SK-N-SH (cell line): ENCODE measurements at regions not wholly inside any gene's neighbourhood (a gene's known extent, or its start where the extent isn't known, plus 50 kb on each side); places are given as distances from the start of the nearest gene placed in this dataset.

Experiments
- CTCF ChIA-PET: fragments of 300-600, 350-600 bp; formaldehyde crosslinking; extraction: SDS; loops from one replicate; lab custom pipeline; 2021; lab: Yijun Ruan, JAX
- POLR2A ChIA-PET: fragments of 350-600 bp; sonication (Branson Sonifier 250); formaldehyde crosslinking; extraction: SDS; loops from one replicate; lab custom pipeline; 2020; ENCODE audit warnings: antibody characterized with exemption, inconsistent platforms; lab: Yijun Ruan, JAX
- DNase-seq: peaks from one replicate; pipeline ENCODE4 v3.0.0; 2012
- H2AFZ ChIP-seq: fragments of 200-600 bp; sonication (generic); 2 replicates; pipeline ENCODE4 v1.8.1; 2016; ENCODE audit warnings: antibody characterized with exemption, mild to moderate bottlenecking, low read depth
- H3F3A ChIP-seq: fragments of 200-600 bp; sonication (generic); replicated peaks from 2 replicates; pipeline ENCODE3; 2016; ENCODE audit warnings: antibody characterized with exemption, mild to moderate bottlenecking; ENCODE audit not compliant: insufficient read depth
- H3K27ac ChIP-seq, 2 experiments: fragments of 200-500 bp in 1 of 2; fragments of 200-600 bp in 1 of 2; sonication (Bioruptor generic) in 1 of 2; sonication (generic), shearing (Covaris generic) in 1 of 2; 2 replicates each; pipeline versions ENCODE4 v1.5.1 to v1.6.1; 2014 to 2016; ENCODE audit warnings: low read depth in 2 of 2, inconsistent platforms in 1 of 2, low read length in 1 of 2, mild to moderate bottlenecking in 1 of 2, mixed read lengths in 1 of 2
- H3K27me3 ChIP-seq: fragments of 200-600 bp; sonication (generic), shearing (Covaris generic); 2 replicates; pipeline ENCODE4 v1.6.1; 2016; ENCODE audit warnings: mixed run types; ENCODE audit not compliant: insufficient read depth
- H3K36me3 ChIP-seq, 2 experiments: fragments of 200-500 bp in 1 of 2; fragments of 200-600 bp in 1 of 2; sonication (Bioruptor generic) in 1 of 2; sonication (generic) in 1 of 2; replicated peaks in 1 of 2; 2 replicates each; pipeline versions ENCODE3 to v1.5.1; 2014 to 2016; ENCODE audit warnings: low read length in 1 of 2, mild to moderate bottlenecking in 1 of 2; ENCODE audit not compliant: insufficient read depth in 2 of 2, control insufficient read depth in 1 of 2
- H3K4me1 ChIP-seq, 2 experiments: fragments of 200-500 bp in 1 of 2; fragments of 200-600 bp in 1 of 2; sonication (Bioruptor generic) in 1 of 2; sonication (generic), shearing (Covaris generic) in 1 of 2; 2 replicates each; pipeline versions ENCODE4 v1.5.1 to v1.6.1; 2014 to 2016; ENCODE audit warnings: low read depth in 1 of 2, low read length in 1 of 2, mixed run types in 1 of 2; ENCODE audit not compliant: insufficient read depth in 2 of 2, control insufficient read depth in 1 of 2
- H3K4me2 ChIP-seq: fragments of 200-600 bp; sonication (generic), shearing (Covaris generic); 2 replicates; pipeline ENCODE4 v1.6.1; 2017; ENCODE audit warnings: mixed run types
- H3K4me3 ChIP-seq, 2 experiments: fragments of 200-500 bp in 1 of 2; fragments of 200-600 bp in 1 of 2; sonication (Bioruptor generic) in 1 of 2; sonication (generic), shearing (Covaris generic) in 1 of 2; 2 replicates each; pipeline versions ENCODE4 v1.5.1 to v1.8.1; 2014 to 2016; ENCODE audit warnings: low read depth in 2 of 2, inconsistent platforms in 1 of 2, low read length in 1 of 2, mild to moderate bottlenecking in 1 of 2, mixed read lengths in 1 of 2, moderate library complexity in 1 of 2
- H3K79me2 ChIP-seq: fragments of 200-600 bp; sonication (generic); 2 replicates; pipeline ENCODE4 v1.8.1; 2017; ENCODE audit warnings: mild to moderate bottlenecking; ENCODE audit not compliant: insufficient read depth
- H3K9ac ChIP-seq: fragments of 200-600 bp; sonication (generic); 2 replicates; pipeline ENCODE4 v1.6.1; 2017; ENCODE audit warnings: mixed run types
- H3K9me2 ChIP-seq: fragments of 200-600 bp; sonication (generic); 2 replicates; pipeline ENCODE4 v1.6.1; 2017; ENCODE audit warnings: mixed run types
- H3K9me3 ChIP-seq: fragments of 200-600 bp; sonication (generic); 2 replicates; pipeline ENCODE4 v1.6.1; 2017; ENCODE audit warnings: mixed run types, mild to moderate bottlenecking, moderate library complexity
- H4K20me1 ChIP-seq: fragments of 200-600 bp; sonication (generic); 2 replicates; pipeline ENCODE4 v1.6.1; 2017; ENCODE audit warnings: mild to moderate bottlenecking, mixed run types; ENCODE audit not compliant: insufficient read depth
- ELF1 ChIP-seq: IDR thresholded peaks from 2 replicates; pipeline ENCODE4 v1.4.0; 2012
- FOXM1 ChIP-seq: IDR thresholded peaks from 2 replicates; pipeline ENCODE4 v1.4.0; 2012; ENCODE audit warnings: low read depth, mild to moderate bottlenecking
- IRF3 ChIP-seq: fragments of 150-350 bp; IDR thresholded peaks from 2 replicates; pipeline ENCODE4 v1.6.1; 2016; ENCODE audit warnings: mild to moderate bottlenecking, low read depth, low read length
- JUND ChIP-seq: IDR thresholded peaks from 2 replicates; pipeline ENCODE4 v1.4.0; 2012
- POLR2AphosphoS5 ChIP-seq: IDR thresholded peaks from 2 replicates; pipeline ENCODE4 v1.6.1; 2012; ENCODE audit warnings: low read depth, low read length
- SMC3 ChIP-seq: IDR thresholded peaks from 2 replicates; pipeline ENCODE4 v1.6.1; 2012; ENCODE audit warnings: low read depth, low read length, improper control_type of control experiment
- TEAD4 ChIP-seq: IDR thresholded peaks from 2 replicates; pipeline ENCODE4 v1.4.0; 2012; ENCODE audit warnings: mild to moderate bottlenecking, borderline replicate concordance; ENCODE audit not compliant: insufficient read depth
- WGBS: methylation state at CpG from one replicate; pipeline ENCODE4 v1.1.6; 2017; ENCODE audit warnings: low lambda C conversion rate; 5-methylcytosine and 5-hydroxymethylcytosine counted together
- TF ChIP-seq, protein P1 (sequence below): fragments of 150-350 bp; IDR thresholded peaks from 2 replicates; pipeline ENCODE4 v1.6.1; 2017; ENCODE audit warnings: antibody characterized with exemption, low read length, low read depth, borderline replicate concordance
- TF ChIP-seq, protein P2 (sequence below): IDR thresholded peaks from 2 replicates; pipeline ENCODE4 v1.4.0; 2012; ENCODE audit warnings: low read depth

- ChIA-PET CTCF (interaction anchor here (1.6 to 3.9 kb wide), 2 partner anchors 12 to 123 kb away, joined by 3 to 17 read pairs; no protein-coding TSS in a partner anchor), POLR2A (no interaction called here)
- H2AFZ ChIP-seq: no peak overlapping the region
- H3K27me3 ChIP-seq: no peaks in the 10 kb centered on the region
- H3K4me1 ChIP-seq: no peaks in the 10 kb centered on the region
- 7% methylated on average over 2 of the region's 2 CpGs for WGBS
- H3K79me2 ChIP-seq: no peaks in the 10 kb centered on the region
- no peak overlapping the region for H3K9ac ChIP-seq
- no peaks in the 10 kb centered on the region for H3K36me3 ChIP-seq
- H4K20me1 ChIP-seq: no peaks in the 10 kb centered on the region
- no peak overlapping the region for H3K4me2 ChIP-seq
- H3F3A ChIP-seq: no peaks in the 10 kb centered on the region
- no peak for DNase-seq
- H3K9me3 ChIP-seq: no peaks in the 10 kb centered on the region
- TF ChIP-seq JUND (no peak), FOXM1 (no peak)
- no peaks in the 10 kb centered on the region for H3K9me2 ChIP-seq
- no peak overlapping the region for H3K27ac ChIP-seq
- H3K4me3 ChIP-seq: no peak overlapping the region
Observed at GRCh38 chr12:29902043-29902442, 118.3 kb upstream of the TMTC1 start.

- H4K20me1 ChIP-seq: no peaks in the 10 kb centered on the region
- H3K27me3 ChIP-seq: no peaks in the 10 kb centered on the region
- H3K4me2 ChIP-seq: no peak overlapping the region
- no peak overlapping the region for H3K9ac ChIP-seq
- H3F3A ChIP-seq: no peaks in the 10 kb centered on the region
- H3K4me3 ChIP-seq: no peak overlapping the region
- no peaks in the 10 kb centered on the region for H3K4me1 ChIP-seq
- no peaks in the 10 kb centered on the region for H3K9me3 ChIP-seq
- no peak overlapping the region for H3K27ac ChIP-seq
- CTCF ChIA-PET: interaction anchor here (1.6 to 3.9 kb wide), 2 partner anchors 12 to 123 kb away, joined by 3 to 17 read pairs; no protein-coding TSS in a partner anchor
- H3K9me2 ChIP-seq: no peaks in the 10 kb centered on the region
- DNase-seq: no peak
- no peak overlapping the region for H2AFZ ChIP-seq
- no peaks in the 10 kb centered on the region for H3K79me2 ChIP-seq
- no peaks in the 10 kb centered on the region for H3K36me3 ChIP-seq
- WGBS: 73% methylated on average over 4 of the region's 4 CpGs
- POLR2A ChIA-PET: no interaction called here
- TF ChIP-seq ELF1 (no peak), SMC3 (no peak)
Observed at GRCh38 chr12:29901585-29901984, 117.8 kb upstream of the TMTC1 start.

DNA sequence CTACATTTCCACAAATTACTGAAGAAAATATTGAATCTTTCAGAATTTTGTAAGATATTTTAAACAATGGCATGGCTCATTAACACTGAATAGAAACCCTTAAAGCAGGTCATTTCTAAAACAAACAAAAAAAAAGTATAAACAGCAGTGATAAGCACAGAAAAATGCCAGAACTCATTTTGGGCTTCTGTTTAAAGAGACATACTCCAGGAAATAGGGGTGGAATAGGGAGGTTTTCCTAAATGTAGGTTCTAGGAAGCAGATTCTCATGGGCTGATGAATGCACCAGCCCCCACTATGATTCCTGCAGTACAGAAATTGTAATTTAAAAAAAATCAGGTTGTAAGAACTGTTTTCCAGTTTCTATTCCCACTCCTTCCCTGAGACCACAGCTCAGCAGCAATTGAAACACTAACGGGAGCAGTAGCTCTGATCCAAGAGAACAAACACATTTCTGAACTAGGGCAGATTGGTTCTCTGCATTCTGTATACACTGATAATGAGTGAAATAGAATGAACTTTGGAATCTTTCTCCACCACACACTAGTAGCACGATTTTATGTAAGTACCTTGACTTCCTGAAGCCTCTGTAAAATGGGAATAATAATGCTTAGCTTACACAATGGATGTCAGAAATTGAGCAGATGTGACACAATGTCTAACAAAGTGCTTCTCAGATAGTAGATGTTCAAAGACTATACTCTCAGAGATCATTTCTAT, 115.6 kb upstream of the TMTC1 start:
- 33% methylated on average over 2 of the region's 2 CpGs for WGBS
- Histone ChIP-seq H4K20me1 (no peaks in the 10 kb centered on the region), H3K4me1 (no peaks in the 10 kb centered on the region)
- POLR2A ChIA-PET: no interaction called here
- TF ChIP-seq JUND: no peak
- no peak for TF ChIP-seq IRF3
- TF ChIP-seq, protein P1, sequence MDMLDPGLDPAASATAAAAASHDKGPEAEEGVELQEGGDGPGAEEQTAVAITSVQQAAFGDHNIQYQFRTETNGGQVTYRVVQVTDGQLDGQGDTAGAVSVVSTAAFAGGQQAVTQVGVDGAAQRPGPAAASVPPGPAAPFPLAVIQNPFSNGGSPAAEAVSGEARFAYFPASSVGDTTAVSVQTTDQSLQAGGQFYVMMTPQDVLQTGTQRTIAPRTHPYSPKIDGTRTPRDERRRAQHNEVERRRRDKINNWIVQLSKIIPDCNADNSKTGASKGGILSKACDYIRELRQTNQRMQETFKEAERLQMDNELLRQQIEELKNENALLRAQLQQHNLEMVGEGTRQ: no peak
- TF ChIP-seq, protein P2, sequence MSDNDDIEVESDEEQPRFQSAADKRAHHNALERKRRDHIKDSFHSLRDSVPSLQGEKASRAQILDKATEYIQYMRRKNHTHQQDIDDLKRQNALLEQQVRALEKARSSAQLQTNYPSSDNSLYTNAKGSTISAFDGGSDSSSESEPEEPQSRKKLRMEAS: no peak
- TF ChIP-seq POLR2AphosphoS5: no peak
- TF ChIP-seq TEAD4: no peak
- TF ChIP-seq, all 33 proteins: peak for 0
- DNase-seq: no peak
- no peak overlapping the region for H3K27ac ChIP-seq
- no peaks in the 10 kb centered on the region for H3K36me3 ChIP-seq
- no peak overlapping the region for H3K9ac ChIP-seq
- no peak overlapping the region for H3K4me3 ChIP-seq
- no peaks in the 10 kb centered on the region for H3K9me2 ChIP-seq
- H2AFZ ChIP-seq: no peak overlapping the region
- no peaks in the 10 kb centered on the region for H3K79me2 ChIP-seq
- H3K4me2 ChIP-seq: no peak overlapping the region
- H3K9me3 ChIP-seq: no peaks in the 10 kb centered on the region
- CTCF ChIA-PET: interaction anchor here (0.9 to 3.9 kb wide), 2 partner anchors 9 to 17 kb away, joined by 3 to 17 read pairs; no protein-coding TSS in a partner anchor
- no peaks in the 10 kb centered on the region for H3F3A ChIP-seq
- H3K27me3 ChIP-seq: no peaks in the 10 kb centered on the region
